ENCODE measurements at regions not wholly inside any gene's neighbourhood (a gene's known extent, or its start where the extent isn't known, plus 50 kb on each side); places are given as distances from the start of the nearest gene placed in this dataset.
"Not testable (repeated sequence)": the region's sequence is repeated elsewhere in the genome, so short reads cannot be mapped to it uniquely, and the experiment has no call there.

GRCh38 chr10:28354511-28354910, 51.6 kb upstream of the MPP7 start:
- no peak for DNase-seq (ENCODE audit: insufficient read length)
- no peak for TF ChIP-seq TAF1 (IDR thresholded peaks at IDR 0.05; ENCODE audit: borderline replicate concordance, low read depth, low read length)
- TF ChIP-seq POLR2AphosphoS5 (IDR thresholded peaks at IDR 0.05; ENCODE audit: low read depth, low read length), result no peak
- no peak for TF ChIP-seq POLR2A (IDR thresholded peaks at IDR 0.05; ENCODE audit: low read depth, low read length)
- no peak for FAIRE-seq

DNA sequence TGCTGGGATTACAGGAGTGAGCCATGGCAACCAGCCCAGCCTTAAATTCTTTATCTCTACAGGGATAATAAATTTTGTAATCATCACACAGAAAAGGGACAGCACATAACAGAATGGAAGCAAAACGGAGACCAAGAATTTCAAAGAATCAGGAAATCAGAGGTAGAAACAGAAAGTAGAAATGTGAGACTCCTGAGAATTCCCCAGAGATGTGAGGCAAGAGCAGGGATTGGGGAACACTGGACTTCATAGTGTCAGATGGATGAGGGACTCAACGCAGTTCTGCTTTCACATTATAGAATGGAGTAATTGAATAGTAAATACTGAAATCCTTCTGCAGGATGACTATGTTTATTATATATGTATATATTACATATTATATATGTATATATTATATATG, 52.5 kb upstream of the MPP7 start:
- TF ChIP-seq POLR2AphosphoS5 (IDR thresholded peaks at IDR 0.05; ENCODE audit: low read depth, low read length) (no peak), TAF1 (IDR thresholded peaks at IDR 0.05; ENCODE audit: borderline replicate concordance, low read depth, low read length) (no peak), POLR2A (IDR thresholded peaks at IDR 0.05; ENCODE audit: low read depth, low read length) (no peak)
- DNase-seq (ENCODE audit: insufficient read length) (no peak), FAIRE-seq (no peak)

DNA sequence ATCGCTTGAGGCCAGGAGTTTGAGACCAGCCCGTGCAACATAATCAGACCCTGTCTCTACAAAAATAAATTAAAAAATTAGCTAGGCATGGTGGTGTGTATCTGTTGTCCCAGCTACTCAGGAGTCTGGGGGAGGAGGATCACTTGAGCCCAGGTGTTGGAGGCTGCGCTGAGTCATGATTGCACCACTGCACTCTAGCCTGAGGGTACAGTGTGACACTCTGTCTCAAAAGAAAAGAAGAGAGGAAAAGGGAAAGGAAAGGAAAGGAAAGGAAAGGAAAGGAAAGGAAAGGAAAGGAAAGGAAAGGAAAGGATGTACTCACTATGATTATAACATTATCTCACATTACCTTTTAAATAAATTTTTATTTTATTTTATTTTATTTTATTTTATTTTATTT, 56.5 kb upstream of the MPP7 start:
- FAIRE-seq (no peak), DNase-seq (ENCODE audit: insufficient read length) (no peak)
- no peak for TF ChIP-seq POLR2A (IDR thresholded peaks at IDR 0.05; ENCODE audit: low read depth, low read length)
- TF ChIP-seq POLR2AphosphoS5 (IDR thresholded peaks at IDR 0.05; ENCODE audit: low read depth, low read length), result no peak
- TF ChIP-seq TAF1 (IDR thresholded peaks at IDR 0.05; ENCODE audit: borderline replicate concordance, low read depth, low read length), result no peak

DNA sequence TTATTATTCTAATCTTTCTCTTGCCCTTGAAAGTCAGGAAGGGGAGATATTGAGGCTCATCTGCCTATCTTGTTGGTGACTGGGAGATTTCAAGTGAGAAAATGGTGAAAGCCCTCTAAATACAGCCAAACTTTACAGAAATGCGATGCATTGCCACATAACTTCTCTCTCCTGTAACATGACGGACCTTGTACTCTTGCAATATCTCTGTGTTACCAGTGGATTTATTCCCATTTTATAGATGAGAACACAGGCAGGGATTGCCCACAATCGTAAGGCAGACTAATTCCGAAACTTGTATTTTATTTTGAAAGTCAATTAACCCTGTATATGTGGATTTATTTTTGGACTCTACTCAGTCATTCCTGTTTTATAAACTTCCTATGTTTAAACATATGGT, 57.3 kb upstream of the MPP7 start:
- TF ChIP-seq POLR2A (IDR thresholded peaks at IDR 0.05; ENCODE audit: low read depth, low read length), result no peak
- TF ChIP-seq TAF1 (IDR thresholded peaks at IDR 0.05; ENCODE audit: borderline replicate concordance, low read depth, low read length), result no peak
- no peak for TF ChIP-seq POLR2AphosphoS5 (IDR thresholded peaks at IDR 0.05; ENCODE audit: low read depth, low read length)
- DNase-seq (ENCODE audit: insufficient read length) (no peak), FAIRE-seq (no peak)

DNA sequence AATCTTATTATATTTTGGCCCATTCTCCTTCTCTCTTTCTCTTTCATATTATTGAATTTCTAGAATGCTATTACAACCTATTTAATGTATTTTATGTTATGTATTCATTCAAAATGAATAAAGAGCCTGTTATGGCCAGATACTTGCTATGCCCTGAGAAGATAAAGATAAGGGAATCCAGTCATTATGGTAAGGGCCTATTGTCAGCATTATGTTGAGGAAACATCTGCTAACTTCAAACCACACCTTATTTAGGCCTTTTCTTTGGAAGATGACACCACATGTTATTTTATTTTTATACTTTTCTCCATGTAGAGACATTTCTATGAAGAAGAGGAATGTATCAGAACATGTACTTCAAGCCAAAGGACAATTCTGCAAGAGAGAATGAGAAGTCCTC, 60.5 kb upstream of the MPP7 start:
- no peak for DNase-seq (ENCODE audit: insufficient read length)
- no peak for FAIRE-seq
- no peak for TF ChIP-seq TAF1 (IDR thresholded peaks at IDR 0.05; ENCODE audit: borderline replicate concordance, low read depth, low read length)
- TF ChIP-seq POLR2A (IDR thresholded peaks at IDR 0.05; ENCODE audit: low read depth, low read length), result no peak
- no peak for TF ChIP-seq POLR2AphosphoS5 (IDR thresholded peaks at IDR 0.05; ENCODE audit: low read depth, low read length)

DNA sequence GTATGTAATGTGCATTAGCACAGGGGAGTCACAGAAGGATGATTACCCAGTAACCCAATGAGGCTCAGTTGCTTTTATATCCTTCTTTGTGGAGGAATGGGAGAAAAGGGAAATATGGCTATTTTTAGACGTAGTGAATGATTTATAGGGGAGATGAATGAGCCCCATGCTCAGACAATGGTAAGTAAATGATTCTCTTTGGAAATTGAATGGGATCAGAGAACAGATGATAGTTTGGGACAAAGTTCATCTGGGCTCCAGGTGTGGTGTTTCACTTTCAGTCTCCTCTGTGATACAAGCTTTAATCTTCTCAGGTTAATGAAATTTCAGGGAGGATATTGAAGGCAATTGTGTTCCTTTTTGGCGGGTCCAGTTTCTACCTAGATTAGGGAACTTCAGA, 63.0 kb upstream of the MPP7 start:
- no peak for DNase-seq (ENCODE audit: insufficient read length)
- TF ChIP-seq POLR2A (IDR thresholded peaks at IDR 0.05; ENCODE audit: low read depth, low read length) (no peak), TAF1 (IDR thresholded peaks at IDR 0.05; ENCODE audit: borderline replicate concordance, low read depth, low read length) (no peak), POLR2AphosphoS5 (IDR thresholded peaks at IDR 0.05; ENCODE audit: low read depth, low read length) (no peak)
- FAIRE-seq, result no peak

DNA sequence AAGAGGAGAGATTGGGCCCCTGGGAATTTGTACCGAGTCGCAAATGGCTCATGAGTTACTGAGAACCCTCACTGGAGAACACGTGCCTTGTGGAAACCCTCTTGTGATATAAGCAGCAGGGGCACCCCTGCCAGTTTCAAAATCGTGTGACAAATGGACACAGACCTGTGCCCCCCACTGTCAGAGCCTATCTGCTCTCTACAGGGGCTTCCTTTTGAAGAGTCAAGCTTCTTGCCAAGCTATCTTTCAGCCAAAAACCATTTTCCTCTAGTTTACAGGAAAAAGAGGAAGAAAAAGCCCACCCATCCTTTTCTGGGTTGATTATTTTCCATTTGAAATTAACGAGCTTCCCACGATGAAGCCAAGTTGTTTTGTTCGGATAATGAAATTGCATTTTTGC, 64.1 kb upstream of the MPP7 start:
- FAIRE-seq (no peak), DNase-seq (ENCODE audit: insufficient read length) (no peak)
- TF ChIP-seq POLR2A (IDR thresholded peaks at IDR 0.05; ENCODE audit: low read depth, low read length) (no peak), POLR2AphosphoS5 (IDR thresholded peaks at IDR 0.05; ENCODE audit: low read depth, low read length) (no peak), TAF1 (IDR thresholded peaks at IDR 0.05; ENCODE audit: borderline replicate concordance, low read depth, low read length) (no peak)

- TF ChIP-seq TAF1 (IDR thresholded peaks at IDR 0.05; ENCODE audit: borderline replicate concordance, low read depth, low read length), result no peak
- TF ChIP-seq POLR2AphosphoS5 (IDR thresholded peaks at IDR 0.05; ENCODE audit: low read depth, low read length), result no peak
- TF ChIP-seq POLR2A (IDR thresholded peaks at IDR 0.05; ENCODE audit: low read depth, low read length), result no peak
- FAIRE-seq, result no peak
- DNase-seq (ENCODE audit: insufficient read length), result no peak
Measured at GRCh38 chr10:28367413-28367812, 64.5 kb upstream of the MPP7 start.

DNA sequence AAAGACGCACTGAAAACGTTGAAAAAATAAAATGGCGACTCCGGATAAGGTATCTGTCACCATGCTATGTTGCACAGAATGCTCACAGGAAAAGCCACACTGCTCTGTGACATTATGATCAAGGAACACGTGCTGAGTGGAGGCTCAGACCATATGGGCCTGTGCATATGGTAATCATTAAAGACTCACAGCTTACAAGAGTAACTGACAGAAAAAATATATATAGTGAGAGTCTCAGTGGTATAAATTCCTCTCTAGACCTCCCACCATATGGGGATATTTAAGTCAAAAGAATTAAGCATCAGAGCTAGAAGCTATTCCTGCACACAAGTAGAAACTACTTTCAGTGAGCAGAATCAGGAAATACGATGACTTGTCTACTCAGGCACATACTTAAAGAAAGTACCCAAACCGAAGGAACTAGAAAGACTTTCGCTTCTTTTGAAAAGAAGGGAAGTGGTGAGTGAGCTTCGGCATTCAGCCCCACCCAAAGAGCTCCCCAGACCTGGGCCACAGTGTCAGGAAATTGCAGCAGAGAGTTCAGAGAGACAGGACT, 65.1 kb upstream of the MPP7 start:
- no peak for TF ChIP-seq POLR2A (IDR thresholded peaks at IDR 0.05; ENCODE audit: low read depth, low read length)
- no peak for TF ChIP-seq POLR2AphosphoS5 (IDR thresholded peaks at IDR 0.05; ENCODE audit: low read depth, low read length)
- no peak for TF ChIP-seq TAF1 (IDR thresholded peaks at IDR 0.05; ENCODE audit: borderline replicate concordance, low read depth, low read length)
- FAIRE-seq, result no peak
- DNase-seq (ENCODE audit: insufficient read length), result peak; percentile 16

DNA sequence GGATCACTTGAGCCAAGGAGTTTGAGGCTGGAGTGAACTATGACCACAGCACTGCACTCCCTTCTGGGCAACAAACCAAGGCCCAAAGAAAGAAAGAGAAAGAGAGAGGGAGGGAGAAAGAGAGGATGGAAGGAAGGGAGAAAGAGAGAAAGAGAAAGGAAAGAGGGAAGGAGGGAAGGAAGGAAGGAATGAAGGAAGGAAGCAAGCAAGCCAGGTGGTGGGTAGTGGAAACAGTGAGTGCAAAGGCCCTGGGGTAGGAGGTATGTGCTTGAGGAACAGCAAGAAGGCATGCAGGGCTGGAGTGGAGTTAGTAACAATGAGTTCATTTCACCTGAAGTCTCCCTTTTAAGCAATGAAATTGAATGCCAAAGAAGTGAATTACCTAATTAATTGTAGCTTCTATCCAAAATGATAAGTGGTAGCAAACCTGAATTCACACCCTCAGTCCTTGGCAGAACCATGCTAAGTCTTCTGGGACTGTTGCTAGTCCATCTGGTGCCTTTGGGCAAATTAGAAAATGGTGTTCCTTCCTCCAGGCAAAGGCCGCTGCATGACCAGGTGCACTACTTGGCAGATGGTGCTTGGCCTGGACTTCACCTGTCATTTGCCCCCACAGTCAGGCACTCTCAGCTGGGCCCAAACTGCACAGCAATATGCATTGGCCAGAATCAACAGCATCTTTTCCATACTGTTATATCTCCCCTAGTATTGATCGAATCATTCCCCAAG, 67.4 kb upstream of the MPP7 start:
- TF ChIP-seq TAF1 (IDR thresholded peaks at IDR 0.05; ENCODE audit: borderline replicate concordance, low read depth, low read length) (no peak), POLR2AphosphoS5 (IDR thresholded peaks at IDR 0.05; ENCODE audit: low read depth, low read length) (no peak), POLR2A (IDR thresholded peaks at IDR 0.05; ENCODE audit: low read depth, low read length) (no peak)
- FAIRE-seq (no peak), DNase-seq (ENCODE audit: insufficient read length) (no peak)

DNA sequence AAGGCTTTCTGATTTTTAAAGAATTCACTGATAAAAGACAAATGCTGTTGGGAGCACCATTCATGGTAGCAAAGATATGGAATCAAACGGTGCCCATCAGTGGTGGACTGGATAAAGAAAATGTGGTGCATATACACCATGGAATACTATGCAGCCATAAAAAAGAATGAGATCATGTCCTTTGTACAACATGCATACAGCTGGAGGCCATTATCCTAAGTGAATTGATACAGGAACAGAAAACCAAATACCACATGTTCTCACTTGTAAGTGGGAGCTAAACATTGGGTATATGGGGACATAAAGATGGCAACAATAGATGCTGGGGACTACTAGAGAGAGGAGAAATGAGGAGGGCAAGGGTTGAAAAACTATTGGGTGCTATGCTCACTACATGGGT, 68.8 kb upstream of the MPP7 start:
- FAIRE-seq; DNase-seq (ENCODE audit: insufficient read length): not testable (repeated sequence)

DNA sequence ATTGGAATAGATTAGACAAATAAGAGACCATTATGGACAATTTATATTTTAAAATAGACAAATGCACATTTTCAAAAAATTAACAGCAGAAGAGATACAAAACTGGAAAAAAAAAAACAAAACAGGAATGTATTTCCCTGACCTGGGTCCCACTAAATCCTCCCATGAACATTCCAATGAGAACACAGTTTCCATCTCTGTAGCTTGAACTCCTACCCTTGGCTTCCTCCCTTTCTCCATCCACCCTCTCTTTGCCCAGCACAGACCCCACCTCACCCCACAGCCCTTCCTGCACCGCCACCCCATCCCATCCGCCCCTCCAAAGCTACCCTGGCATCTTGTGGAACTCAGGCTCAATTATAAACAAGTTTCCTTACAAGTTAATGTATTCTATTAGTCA, 71.2 kb upstream of the MPP7 start:
- TF ChIP-seq POLR2A (IDR thresholded peaks at IDR 0.05; ENCODE audit: low read depth, low read length), result no peak
- TF ChIP-seq POLR2AphosphoS5 (IDR thresholded peaks at IDR 0.05; ENCODE audit: low read depth, low read length), result no peak
- FAIRE-seq, result no peak
- DNase-seq (ENCODE audit: insufficient read length), result no peak

Data from GM12892 (cell line).